NCI-H2227 (cell line): ENCODE measurements at regions not wholly inside any gene's neighbourhood (a gene's known extent, or its start where the extent isn't known, plus 50 kb on each side); places are given as distances from the start of the nearest gene placed in this dataset.

ENCODE experiments used
- DNase-seq: peaks from one replicate; lab custom pipeline; 2025; ENCODE audit not compliant: unreplicated experiment; lab: John Stamatoyannopoulos, UW

DNA sequence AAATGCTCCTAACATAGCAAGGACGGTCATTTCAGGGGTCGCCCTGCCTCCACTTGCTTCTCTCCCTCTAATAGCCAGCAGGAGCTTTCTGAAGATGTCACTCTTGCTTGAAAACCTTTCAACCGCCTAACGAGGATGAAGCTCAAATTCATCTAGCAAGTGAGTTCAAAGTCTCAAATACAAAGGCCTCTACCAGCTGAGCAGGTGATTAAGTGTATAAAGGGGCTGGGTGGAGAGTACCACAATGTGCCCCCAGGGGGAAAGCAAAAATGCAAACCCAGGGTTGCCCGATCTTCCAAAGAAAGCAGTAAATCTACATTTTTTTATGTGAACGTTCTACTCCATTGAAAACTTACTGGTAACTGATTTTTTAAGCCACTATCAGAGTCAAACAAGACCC lies 50.4 kb upstream of the GRIP2 start:
- no peak for DNase-seq

DNA sequence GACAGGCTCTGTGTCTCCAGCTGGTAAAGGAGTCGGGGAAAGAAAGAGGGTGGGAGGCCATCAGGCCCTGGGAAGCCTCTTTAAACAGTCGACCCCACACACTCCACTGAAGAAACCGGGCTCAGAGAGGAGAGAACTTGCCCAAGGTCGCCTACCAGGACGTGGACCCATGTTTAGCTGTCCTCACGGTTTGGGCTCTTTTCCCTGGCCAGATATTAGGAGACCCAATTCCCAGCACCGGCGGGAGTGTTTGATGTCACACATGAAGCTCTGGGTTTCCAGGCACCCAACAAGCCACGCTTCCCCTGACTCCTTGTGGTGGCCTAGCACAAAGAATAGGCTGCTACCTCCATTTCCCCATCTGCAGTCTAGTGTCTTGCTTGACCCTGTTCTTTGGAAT lies 52.2 kb upstream of the GRIP2 start:
- no peak for DNase-seq

DNA sequence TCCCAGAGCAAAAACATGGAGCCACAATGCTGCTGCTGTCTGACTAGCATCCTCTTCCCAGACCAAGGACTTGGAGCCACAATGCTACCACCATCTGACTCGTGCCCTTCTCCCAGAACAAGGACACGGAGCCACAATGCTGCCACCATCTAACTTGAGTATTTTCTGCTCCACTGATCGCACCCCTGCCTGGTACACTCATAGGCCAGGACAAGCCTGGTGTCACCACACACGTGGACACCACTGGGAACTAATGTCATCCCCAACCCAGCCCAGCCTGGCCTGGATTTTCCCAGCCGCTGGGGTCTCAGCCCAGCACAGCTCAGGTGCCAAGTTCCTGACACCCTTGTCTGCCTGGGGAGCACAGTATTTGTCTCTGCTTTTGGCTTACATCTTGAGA lies 52.7 kb upstream of the GRIP2 start:
- no peak for DNase-seq

DNA sequence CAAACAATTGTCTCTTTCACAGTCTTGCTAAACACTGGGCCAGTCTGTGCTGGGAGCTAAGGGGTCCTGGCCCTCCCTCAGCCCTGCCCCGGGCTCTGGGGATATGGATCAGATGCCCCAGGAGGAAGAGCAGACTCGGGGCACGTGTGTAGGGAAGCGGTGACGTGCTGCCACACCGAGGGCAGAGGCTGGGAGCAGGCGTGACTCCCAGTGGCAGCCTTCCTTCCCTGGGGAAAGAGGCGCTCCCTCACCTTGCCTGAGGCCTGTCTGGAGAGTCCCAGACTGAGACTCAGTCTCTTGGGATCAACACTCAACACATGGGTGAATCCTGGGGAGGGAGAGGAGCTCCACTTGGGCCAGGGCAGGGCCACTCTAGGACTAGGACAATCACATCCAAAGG lies 54.1 kb upstream of the GRIP2 start:
- DNase-seq: no peak

DNA sequence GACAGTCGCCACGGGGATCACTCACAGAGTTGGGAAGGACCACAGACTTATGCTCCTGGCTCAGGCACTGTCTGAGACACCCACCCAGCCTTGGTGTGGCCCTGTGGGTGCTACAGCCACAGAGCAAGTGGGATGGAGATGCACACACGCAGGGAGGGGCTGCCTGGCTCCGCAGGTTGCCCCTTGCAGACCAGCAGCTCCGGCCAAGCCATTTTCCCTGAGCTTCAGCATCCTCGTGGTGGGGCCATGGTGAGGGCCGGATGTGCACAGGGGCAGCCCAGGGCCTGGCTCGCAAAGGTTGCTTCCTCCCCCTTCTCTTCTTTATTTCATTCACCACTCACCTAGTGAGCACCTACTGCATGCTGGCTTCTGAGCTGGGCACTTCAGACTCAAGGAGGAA lies 55.4 kb upstream of the GRIP2 start:
- DNase-seq: no peak

DNA sequence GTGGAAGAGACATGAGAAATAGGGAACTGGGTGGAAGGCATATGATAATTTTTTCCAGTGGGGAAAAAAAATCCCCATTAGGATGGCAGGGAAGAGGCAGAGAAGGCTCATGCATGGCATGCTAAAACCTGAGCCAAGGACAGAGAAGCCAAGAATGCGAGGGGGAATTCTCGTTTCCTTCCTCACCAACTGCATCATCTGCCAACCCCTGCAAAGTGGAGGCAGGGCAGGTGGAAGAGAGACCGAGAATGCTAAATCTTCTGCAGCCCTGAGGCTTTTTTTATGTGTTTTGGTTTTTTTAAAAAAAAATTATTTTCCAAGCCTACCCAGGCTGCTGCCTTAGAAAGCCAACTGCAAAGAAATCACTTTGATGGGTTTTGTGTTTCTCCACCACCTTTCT lies 54.3 kb upstream of the CCDC174 start:
- DNase-seq: no peak

DNA sequence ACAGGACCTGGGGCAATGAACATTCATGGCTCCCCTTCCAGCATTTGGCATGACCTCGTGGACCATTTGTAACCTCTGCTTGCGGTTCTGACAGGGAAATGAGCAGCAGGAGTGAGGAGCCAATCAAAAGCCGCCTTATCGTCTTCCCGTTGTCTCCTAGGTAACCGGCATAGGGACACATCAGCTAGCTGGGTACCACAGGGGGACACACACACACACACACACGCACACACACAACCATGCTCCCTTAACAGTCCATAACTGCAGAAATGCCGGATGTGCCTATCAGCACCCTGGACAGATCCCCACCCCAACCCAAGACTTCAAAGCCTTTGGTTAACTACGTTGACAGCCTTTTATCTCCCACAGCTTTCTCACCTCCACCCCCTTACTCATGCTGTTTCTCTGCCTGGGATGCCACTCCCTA lies 53.4 kb upstream of the CCDC174 start:
- peak; percentile 77 for DNase-seq

DNA sequence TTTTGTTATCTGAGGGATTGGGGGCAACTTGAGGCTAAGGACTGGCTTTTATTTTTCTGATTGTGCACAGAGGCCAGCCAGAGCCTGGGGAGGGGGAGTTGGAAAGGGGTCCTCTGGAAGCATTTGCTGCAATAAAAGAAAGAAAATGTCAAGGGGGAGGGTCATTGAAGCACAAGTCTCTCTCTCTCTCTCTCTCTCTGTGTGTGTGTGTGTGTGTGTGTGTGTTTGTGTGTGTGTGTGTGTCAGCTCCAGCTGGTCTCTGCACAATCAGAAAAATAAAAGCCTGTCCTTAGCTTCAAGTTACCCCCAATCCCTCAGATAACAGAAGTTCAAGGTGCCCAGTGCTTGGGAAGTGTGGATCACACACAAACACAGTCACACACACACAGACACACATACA lies 52.1 kb upstream of the CCDC174 start:
- no peak for DNase-seq

DNA sequence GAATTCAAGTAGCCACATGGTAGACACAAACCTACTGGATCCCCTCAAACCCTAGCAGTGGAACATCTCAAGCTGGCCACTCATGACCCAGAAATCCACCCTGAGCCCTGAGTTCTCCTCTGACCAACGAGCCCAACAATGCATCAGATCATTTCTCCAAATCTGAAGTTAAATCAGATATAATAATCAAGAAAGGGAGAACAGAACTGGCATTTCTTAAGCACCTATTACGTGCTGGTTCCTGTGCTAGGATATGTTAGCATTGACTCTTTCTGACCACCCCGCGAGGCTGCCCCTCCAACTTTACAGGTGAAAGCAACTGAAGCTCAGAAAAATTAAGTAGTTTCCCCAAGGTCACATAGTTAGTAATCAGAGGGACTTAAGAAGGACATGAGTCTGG lies 51.5 kb upstream of the CCDC174 start:
- DNase-seq: no peak

DNA sequence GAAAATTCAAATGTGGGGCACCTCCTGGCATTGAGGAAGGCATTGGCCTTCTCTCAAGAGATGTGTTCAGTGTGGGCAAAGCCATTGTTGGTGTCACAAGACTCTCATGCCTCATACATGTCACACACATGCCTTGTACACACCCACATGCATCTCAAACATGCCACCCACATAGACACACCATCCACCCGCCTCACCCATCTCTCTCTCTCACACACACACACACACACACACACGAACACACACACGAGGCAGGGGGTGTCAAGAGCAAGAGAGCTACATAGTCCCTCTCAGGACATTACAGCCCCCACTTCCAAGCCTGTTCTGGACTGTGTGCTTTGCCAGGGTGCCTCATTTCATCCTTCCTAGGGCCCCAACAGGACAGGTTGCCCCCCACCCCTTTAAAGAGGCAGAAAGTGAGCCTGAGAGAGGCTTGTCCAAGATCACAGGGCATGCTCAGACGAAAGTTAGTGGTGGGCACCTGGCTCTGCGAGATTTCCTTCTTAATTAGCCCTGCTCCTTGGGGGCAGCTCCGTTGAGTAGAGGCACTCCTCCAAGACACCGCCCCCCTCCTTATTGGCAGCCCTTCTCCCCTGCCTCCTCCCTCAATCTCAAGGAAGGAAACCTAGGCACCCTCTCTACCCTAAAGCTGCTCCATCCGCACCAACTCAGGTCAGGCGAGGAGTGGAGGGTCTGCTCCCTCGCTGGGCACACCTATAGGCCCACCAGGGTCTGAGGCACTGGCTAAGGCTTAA lies 50.5 kb upstream of the CCDC174 start:
- no peak for DNase-seq

DNA sequence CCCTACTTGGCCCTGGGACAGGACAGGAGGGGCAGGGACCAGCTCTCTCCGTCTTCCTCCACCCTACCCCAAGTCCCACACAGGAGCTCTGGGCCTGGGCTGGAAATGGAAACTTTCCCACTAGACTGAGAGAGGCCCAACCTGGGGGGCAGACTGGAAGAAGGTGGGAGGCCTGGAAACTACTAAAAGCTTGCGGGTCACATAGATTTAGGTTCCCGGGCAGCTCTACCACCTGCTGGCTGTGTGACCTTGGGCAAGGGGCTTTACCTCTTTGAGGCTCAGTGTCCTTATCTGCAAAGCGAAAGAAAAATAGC lies 49.9 kb upstream of the CCDC174 start:
- no peak for DNase-seq
